HG03039 (cell line): ENCODE measurements at regions not wholly inside any gene's neighbourhood (a gene's known extent, or its start where the extent isn't known, plus 50 kb on each side); places are given as distances from the start of the nearest gene placed in this dataset.

Experiments used
- ATAC-seq: cut with Tn5 transposase; IDR thresholded peaks from one replicate; pipeline ENCODE4 v1.9.1; 2021; ENCODE audit warnings: mild to moderate bottlenecking, moderate library complexity; ENCODE audit not compliant: unreplicated experiment

DNA sequence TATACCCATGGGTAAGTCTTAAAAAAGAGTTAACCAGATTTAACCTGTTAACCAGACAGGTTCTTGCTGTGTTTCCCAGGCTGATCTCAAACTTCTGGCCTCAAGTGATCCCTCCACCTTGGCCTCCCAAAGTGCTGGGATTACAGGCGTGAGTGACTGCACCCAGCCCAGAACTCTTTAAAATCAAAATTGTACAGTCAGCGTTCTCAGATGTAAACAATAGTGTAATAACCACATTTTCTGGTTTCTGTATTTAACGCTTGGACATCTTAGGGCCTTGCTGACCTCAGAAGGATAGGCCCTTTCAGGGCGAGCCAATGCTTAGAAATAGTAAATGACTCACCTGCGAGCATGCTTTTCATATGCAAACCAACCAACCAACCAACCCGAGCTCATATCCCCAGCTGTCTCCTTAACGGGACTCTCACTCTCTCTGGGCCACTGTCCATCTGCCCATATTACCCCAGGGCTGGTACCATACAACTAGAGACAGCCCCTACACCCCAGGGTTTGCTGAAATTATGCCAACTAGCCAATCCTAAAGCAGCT is 415.0 kb upstream of the XYLT1 start:
- ATAC-seq: no peak

DNA sequence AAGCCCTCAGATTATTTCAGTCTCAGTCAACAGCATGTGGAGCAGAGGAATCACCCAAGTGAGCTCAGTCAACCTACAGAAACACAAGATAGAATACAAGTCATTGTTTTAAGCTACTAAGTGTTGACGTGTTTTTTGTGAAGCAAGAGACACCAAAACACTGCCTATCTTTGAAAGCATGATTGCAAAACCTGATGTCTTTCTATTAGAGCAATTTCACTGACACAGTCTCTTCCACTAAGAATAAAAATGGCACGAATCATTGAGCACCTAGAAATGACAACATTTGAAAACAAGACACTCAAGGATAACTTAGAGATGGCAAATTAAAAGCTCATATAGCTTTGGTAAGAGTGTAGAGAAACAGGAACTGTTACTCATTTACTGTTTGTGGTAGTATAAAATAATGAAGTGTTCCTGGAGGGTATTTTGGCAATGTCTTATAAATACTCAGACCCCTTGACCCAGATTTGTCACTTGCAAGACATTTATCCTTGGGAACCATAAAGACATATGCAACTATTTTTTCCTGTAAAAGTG is 407.1 kb upstream of the XYLT1 start:
- no peak for ATAC-seq

DNA sequence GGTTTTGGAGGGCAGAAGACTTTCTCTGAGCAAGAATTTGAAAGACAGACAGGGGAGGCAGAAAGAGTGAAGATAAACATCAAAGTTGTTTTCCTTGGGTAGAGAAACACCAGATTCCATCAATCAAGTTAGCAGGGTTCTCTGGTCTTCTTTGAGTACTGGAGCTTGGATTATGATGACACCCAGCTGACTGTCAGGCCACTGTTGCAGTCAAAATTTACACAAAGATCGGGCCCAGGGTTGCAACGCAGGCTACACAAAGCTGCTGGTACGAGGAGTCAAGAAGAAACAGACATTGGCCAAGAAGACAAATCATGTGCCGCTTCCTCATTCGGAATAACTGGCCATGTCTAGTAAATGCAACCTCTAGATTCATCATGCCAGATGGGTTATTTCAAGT is 396.2 kb upstream of the XYLT1 start:
- no peak for ATAC-seq

DNA sequence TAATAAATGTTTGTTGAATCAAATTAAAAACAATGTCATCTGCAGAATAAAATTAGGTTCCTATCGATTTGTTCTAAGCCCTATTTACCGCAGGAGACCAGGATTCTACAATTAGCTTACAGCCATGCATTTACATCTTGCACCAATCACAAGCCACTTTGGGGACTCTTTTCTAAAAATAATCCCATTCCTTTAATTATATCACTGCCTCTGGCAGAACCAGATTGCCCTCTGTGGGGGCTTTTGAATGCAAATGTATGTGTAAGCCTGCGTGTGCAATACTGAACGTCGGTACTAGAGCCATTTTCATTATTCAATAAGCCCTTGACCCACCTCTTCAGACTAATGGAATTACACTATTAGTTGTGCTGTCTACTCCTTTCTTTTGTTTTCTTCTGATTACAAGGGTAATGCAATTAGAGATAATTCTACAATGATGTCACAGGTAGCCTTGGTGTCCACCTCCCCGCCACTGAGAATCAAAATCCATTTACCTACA is 391.3 kb upstream of the XYLT1 start:
- ATAC-seq: no peak

DNA sequence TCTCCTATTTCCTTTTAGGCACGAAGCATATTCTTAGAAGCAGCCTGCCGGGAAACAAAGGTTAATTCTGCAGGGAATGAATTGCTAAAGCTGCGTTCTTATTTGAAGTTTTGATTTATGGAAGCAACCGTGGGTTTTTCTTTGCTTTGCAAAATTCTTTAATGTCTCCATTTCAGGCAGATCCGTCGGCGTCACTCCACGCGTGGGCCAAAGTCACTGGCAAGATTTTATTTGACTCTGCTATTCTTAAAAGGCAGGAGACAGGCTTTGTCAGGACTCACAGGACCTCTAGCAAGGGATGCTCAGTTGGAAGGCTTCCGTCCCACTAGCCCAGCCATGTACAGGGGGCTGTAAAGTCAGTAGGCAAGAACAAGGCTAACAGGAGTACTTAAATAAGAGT is 387.3 kb upstream of the XYLT1 start:
- no peak for ATAC-seq

DNA sequence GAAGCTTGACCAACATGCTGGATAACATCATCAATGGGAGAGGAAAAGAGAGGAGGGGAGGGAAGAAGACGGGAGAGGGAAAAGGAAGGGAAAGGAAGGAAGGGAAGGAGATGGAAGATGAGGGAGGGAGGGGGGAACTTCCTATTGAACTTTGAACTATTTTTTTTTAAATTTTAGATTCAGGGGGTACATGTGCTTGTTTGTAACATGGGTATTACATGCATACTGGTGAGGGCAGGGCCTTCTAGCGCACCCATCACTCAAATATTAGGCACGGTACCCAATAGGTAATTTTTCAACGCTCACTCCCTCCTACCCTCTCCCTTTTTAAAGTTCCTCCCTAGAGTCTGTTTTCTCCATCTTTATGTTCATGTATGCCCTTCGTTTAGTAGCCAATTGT is 383.2 kb upstream of the XYLT1 start:
- no peak for ATAC-seq

DNA sequence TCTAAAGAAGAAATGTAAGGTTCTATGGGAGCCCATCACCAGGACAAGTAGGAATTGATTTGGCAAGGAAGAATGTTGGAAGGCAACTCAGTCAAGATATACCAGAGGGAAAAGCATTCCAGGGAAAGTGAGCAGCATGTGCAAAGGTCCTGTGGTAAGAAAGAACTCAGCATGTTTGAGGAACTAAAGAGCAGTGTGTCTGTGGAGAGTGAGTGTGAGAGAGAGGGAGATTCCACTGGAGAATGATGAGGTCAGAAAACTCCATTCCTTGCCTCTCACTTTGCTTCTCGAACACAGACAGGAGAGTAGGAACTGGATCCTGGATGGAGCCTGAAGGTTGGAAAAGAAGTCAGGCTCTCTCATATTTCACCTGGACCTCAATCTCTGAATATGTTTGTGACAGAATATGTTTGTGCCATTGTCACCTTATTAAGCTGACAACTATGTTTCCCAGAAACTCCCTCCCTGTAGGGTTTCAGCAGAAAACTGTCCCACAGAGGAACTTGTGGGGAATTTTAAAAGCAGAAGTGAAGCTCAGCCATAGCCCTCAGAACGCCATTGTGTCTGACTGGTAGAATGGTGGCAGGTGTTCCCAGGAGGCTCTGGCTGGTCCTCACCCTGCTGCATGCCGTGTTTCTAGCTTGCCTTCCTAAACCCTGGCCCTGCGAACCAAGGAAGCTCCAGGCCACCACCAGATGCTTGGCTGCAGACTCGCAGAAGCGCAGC is 382.4 kb upstream of the XYLT1 start:
- no peak for ATAC-seq

DNA sequence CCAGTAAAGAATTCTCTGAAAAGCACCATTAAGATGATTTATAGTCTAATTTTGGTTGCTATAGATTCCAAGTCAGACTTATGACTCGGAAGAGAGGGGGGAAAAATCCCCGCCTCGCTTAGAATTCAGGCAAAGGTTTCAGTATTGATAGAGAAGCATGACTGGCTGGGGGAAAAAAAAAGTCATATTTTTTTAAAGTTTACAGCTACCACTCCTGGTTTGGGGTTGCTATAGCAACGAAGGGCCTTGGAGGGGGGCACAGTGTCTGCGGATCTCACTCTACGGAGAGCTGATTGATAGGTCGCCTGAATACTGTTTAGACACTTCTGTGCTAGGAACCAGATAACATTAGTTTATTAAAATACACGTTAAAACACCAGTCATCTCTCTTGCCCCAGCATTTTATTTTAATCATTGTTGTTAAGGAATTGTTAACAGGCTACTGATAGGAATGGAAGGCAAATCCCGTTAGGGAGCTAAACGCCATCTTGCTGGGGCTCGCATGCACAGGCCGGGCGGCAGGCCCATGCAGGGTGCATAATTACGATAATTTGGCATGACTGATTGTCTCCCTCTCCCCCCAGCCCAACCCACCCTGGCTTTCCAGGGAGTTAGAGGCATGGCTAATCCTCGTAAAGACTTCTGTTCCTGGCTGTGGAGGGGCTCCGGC is 380.0 kb upstream of the XYLT1 start:
- ATAC-seq: no peak

DNA sequence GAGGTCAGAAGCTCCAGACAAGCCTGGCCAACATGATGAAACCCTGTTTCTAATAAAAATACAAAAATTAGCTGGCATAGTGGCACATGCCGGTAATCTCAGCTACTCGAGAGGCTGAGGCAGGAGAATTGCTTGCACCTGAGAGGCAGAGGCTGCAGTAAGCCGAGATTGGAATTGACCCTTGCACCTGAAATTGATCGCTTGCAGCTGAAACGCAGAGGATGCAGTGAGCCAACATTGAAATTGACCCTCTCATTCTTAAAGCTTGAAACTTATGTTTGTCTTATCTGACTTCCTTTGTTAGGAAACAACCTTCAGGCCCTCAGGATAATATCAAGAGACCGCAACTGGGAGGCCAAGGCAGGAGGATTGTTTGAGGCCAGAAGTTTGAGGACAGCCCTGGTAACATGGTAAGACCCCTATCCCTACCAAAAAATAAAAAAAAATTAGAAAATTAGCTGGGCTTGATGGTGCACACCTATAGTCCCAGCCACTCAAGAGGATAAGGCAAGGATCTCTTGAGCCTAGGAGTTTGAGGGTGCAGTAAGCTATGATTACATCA is 376.6 kb upstream of the XYLT1 start:
- no peak for ATAC-seq

DNA sequence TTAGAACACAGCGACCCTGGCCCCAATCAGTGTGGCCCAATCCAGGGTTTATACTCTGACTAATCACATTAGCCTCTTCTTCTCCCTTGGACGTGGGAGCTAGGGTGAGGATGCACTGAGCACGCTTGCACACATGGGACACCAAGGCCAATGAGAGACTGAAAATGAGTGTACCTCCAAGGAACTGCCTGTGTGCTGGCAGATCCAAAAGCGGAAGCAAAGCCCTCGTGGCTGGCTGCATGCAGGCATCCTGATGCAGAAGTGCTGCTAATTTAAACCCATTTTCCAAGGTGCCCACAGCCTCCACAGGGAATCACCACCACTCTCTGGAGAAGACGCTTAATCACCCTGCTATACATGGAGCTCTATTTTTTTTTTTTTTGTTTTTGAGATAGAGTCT is 375.3 kb upstream of the XYLT1 start:
- ATAC-seq: no peak

DNA sequence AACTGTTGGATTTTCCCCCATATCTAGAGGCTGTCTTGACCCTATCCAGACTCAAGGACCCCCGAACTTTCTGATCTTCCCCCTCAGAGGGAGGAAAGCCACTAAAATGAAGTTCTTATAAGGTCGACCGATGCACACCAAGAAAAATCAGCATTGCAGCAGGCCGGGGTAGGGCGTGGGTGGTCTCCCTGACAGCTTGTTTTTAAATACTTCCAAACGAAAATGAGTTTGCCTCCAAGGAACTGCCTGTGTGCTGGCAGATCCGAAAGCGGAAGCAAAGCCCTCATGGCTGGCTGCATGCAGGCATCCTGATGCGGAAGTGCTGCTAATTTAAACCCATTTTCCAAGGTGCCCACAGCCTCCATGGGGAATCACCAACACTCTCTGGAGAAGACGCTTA is 374.3 kb upstream of the XYLT1 start:
- ATAC-seq: no peak

DNA sequence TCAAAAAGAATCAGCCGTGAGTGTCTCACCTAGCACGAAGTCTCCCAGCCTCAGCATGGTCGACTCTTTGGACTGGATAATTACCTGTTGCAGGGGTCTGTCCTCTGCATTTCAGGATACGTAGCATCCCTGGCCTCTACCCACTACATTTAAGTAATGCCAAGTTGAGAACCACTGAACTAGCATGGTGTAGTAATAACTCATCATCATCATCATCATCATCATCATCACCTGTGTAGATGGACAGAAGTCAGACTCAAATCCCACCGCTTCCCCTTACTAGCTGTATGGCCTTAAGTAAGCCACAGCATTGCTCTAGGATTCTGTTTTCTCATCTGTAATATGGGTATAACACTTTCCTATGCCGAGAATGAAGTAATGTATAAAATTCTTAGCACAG is 373.1 kb upstream of the XYLT1 start:
- ATAC-seq: no peak

DNA sequence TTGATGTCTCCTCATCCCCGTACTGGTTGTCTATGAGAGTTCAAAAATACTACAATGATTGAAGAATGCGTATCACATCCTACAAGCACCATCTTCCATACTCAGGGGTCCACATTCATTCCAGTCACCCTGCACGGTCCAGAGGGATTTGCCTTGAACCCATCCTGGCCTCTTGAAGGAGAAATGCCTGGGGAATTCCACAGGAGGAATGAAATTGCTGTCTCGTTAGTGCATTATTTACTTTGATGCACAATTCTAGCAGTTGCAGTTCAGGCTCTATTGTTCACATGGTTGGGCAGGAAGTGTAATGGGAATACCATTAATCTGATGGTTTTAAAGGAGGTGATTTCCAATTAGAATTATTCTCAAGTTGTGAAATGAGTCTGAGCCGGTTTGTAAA is 369.1 kb upstream of the XYLT1 start:
- ATAC-seq: no peak

DNA sequence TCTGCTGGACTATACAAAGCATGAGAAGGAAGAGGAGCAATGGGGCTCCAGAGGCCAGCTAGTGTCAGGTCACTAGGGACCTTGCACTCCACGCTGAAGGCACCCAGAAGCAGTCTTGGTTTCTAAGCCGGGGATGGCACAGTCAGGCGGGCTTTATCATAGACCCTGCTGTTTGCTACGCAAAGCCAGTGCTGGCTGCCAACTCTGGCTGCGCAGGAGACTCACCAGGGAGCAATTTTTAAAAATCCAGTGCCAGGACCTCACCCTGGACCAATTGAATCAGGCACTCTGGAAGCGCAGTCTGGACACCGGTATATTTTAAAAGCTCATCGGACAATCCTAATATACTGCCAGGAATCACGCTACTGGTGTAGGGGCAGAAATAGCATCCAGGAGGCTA is 368.5 kb upstream of the XYLT1 start:
- ATAC-seq: no peak

DNA sequence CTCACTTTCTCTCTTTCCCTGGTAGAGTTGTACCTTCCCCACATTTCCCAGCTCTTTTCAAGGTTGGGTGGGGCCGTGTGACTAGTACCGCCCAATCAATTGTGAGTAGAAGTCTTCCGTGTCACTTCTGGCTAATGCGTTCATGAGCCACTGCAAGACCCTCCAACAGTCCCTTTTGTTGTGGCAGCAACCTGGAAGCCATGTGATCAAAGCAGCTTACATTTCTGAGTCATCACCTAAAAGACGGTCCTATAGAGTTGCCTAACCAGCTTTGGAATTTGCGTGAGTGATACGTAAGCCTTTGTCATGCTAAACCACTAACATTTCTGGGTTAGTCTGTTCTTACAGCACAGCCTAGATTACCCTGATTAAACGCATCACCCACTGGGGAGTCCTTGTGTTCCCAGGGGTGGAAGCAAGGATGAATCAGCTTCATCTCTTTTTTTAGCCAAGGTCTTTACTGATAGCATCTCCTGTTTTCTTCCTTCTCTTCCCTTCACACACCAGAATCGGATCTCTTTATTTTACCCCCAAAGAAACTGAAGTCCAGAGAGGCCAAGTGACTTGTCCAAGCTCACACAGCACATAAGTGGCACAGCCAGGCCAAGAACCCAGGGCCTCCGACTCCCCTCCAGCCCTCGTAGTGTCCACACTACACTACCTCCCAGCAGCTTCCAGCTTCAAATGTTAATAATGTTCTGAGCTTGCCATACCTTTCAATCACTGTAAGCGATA is 366.3 kb upstream of the XYLT1 start:
- ATAC-seq: no peak

DNA sequence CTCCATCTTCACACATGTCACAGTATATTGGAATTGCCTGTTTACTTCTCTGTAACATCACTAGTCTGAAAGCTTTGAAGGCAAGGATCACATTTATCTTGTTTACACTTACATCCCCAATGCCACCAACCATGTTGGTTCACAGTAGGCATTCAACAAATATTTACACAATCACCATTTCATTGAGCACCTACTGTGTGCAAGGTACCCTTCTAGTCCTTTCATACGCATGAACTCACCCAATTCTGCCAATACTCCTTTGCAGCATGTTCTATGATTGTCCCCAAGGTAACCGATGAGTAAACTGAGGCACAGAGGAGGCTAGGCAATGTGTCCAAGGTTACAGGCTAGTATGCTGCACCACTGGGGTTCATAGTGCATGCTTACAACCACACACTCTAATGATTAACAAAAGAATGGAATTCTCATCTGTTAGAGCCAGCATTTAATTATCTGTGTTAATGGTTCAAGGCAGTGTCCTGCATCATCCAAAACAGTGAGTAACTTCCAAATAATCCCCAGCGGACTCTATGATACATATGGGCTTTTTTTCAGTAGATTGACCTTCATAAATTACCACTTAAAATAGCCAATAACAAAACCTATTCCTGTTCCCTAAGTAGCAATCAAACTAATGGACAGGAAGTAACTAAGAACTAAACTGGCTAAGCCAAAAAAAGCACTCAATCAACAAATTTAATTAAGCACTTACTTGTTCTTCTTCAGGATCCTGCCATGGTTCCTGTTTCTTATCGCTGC is 364.5 kb upstream of the XYLT1 start:
- ATAC-seq: no peak

DNA sequence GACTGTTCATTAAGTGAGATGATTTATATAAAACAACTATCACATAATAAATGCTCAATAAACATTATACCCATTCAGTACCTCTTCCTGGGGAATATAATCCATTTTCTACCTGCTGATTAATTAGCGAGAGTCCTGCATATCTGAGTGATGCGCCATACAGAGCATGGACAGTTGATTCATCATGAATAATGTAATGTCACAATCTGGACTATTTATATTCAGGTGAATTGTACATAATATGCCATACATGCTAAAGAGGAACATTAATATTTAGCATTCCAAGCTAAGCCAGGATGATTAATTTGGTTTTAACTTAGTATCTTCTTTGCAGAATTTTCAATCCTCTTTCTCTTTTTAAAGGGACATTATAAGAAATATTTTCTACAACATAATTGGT is 362.0 kb upstream of the XYLT1 start:
- no peak for ATAC-seq

DNA sequence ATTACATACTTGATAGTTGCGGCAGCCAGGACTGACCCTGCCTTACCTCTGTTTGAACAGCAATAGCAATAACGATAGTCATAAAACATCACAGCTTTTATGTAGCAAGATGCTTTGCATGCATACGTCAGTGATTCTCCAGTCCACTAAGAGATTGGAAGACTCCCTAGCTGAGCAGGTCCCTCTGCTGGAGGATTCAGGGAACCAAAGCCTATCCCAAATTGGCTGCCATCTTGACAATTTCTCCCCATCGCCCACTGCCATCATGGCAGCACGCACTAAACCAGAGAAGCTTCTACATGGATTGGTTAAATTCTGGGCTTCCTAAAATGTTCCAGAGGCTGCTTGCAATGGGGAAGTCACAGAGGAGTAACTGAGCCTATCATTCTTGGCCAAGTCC is 360.6 kb upstream of the XYLT1 start:
- no peak for ATAC-seq

DNA sequence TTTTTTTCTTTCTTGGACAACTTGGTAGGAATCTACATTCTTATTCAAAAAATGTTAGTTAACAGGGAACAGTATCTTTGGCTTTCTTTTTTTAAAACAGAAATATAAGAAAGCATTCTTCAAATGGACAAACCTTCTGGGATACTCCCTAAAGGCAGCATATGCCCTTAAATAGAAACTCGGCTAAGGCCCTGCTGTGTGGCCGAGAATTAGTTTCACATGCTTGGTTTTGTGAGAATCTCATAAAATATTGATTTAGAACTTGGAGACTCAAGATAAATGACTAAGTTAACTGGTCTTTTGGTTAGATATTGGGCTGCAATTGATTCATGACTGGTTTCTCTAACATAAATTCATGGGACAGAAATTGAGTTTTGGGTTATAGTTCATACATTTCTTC is 359.9 kb upstream of the XYLT1 start:
- ATAC-seq: no peak

DNA sequence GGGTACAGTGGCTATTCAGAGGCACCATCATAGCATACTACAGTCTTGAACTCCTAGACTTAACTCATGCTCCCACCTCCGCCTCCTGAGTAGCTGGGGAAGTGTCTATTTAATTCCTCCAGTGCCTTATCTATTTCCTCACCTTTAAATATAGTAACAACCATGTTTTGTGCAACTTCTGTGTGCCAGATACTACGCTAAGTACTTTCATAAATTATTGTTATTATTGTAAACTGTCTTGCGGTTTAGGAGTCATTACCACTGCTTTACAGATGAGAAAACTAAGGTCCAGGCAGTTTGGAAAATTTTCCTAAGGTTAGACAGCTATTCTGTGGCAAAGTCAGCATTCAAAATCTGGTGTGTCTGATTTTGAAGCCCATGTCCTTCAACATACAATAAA is 359.1 kb upstream of the XYLT1 start:
- no peak for ATAC-seq
